ENCODE measurements at regions not wholly inside any gene's neighbourhood (a gene's known extent, or its start where the extent isn't known, plus 50 kb on each side); places are given as distances from the start of the nearest gene placed in this dataset.

- TF ChIP-seq, protein P1, sequence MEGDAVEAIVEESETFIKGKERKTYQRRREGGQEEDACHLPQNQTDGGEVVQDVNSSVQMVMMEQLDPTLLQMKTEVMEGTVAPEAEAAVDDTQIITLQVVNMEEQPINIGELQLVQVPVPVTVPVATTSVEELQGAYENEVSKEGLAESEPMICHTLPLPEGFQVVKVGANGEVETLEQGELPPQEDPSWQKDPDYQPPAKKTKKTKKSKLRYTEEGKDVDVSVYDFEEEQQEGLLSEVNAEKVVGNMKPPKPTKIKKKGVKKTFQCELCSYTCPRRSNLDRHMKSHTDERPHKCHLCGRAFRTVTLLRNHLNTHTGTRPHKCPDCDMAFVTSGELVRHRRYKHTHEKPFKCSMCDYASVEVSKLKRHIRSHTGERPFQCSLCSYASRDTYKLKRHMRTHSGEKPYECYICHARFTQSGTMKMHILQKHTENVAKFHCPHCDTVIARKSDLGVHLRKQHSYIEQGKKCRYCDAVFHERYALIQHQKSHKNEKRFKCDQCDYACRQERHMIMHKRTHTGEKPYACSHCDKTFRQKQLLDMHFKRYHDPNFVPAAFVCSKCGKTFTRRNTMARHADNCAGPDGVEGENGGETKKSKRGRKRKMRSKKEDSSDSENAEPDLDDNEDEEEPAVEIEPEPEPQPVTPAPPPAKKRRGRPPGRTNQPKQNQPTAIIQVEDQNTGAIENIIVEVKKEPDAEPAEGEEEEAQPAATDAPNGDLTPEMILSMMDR (conservative IDR thresholded peaks at IDR 0.05): no peak
- TF ChIP-seq EZH2 (IDR thresholded peaks at IDR 0.05; ENCODE audit: low read depth): no peak
Measured at GRCh38 chr7:125526958-125527357, 597.3 kb upstream of the POT1 start.
